ENCODE measurements at regions not wholly inside any gene's neighbourhood (a gene's known extent, or its start where the extent isn't known, plus 50 kb on each side); places are given as distances from the start of the nearest gene placed in this dataset.
A peak's percentile ranks its signal among the peaks of the same experiment; 100 is the strongest.

DNA sequence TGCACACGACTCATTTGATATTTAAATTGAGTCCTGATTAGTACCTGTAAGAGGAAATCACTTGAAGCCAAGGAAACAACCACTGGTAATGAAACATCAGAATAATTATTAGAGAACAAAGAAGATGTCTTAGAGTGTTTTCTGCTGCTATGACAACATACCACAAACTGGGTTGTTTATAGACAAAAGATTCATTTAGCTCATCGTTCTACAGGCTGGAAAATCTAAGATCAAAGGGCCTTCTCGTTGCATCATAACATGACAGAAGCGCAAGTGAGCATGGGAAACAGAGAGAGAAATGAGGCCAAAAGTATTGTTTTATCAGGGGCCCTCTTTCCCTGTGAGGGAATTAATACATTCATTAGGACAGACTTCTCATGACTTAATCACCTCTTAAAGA is 1024.0 kb upstream of the PCDH9 start:
- DNase-seq = no peak

DNA sequence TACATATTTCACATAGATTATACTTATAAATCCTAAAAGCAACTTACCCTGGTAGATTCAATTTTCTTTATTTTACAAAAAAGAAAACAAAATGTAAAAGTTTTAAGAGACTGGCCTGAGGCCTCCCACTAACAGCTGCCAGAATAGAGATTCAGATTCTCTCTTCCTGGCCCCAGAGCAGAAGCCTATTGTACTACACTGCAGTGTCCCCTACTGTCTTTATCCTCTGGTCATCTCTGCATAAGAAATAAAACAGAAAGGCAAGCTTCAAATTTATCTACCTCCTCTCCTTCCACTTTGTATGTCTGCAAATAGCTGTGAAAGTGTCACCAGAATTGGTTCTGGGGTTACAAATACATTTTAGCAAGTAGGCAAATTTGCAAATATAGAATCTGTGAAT is 1004.1 kb upstream of the PCDH9 start:
- DNase-seq = peak; percentile 8

DNA sequence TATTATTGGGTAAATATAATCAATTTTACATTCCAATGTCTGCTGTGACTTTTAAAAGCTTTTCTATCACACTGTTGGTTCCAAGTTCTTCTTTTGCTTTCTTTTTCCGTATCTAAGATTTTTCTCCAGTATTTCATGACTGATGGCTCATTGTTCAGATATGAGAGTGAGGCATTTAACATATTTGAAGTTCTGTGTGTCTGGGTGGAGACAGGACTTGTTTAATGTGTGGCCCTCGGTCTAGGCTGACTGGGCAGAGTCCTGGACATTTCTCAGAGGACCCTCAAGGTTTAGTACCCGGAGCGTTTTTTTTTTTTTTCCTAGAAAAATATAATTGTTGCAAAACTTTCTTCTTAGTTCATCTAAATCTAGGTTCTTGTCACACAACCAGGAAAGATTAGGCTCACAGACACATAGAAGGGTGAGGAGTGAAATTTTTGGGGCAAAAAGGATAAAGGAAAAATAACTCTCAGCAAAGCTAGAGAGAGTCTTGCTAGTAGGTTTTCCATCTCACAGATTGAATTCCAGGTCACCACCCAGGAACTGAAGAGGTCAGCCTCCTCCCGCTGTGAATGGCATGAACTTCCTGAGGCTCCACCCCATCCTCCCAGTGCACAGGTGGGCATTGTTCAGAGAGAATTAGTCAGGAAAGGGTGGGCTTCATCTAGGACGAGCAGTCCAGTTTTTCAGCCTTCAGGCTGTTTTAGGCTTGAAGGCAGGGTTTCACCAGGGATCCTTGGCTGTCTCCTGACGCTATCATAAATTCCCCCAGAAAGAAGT is 1002.4 kb upstream of the PCDH9 start:
- peak; percentile 5 for DNase-seq

DNA sequence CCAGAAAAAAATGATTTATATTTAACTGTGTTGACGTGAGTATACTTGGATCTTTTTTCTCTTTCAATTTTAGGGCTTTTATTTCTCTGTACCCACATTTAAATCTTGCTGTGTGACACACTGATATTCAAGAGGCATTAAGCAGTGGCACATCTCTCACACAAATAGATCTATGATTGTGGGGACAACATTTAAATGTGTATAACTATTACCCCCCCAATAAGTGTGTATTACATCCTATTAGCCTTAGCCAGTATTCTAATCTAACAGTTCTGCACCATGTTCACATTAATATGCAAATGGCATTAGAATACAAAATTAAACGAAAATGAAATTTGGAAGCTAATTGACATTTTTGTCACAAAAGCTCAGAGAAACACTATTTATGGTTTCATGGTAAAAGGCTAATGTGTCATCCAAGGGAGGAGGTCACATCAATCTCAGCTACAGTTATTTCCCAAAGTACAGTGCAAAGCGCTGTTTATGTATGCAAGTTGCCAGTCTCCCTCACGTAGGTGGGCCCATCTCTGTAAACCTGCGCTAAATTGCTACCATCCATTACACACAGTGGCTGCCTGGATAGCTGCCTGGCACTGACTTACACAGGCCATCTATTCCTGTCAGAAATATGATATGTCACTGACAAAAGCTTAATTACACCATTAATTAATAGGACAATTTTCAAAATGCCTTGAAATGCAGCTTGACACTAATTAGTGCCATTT is 984.7 kb upstream of the PCDH9 start:
- DNase-seq = no peak

DNA sequence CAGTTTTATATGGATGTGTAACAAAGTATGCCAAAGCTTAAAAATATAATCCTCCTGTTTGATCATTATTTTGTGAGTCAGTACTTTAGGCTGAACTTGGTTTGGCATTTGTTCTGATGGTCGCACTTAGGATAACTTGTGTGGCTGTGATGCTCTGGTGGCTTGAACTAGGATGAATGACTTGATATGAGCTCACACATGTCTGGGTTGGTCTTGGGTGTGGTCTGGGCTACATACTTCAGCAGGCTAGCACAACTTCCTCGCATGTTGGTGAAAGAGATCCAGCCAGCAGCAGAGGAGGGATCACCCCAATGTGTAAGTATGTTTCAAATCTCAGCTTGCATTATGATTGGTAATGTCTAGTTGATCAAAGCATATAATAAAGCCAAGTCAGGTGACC is 969.1 kb upstream of the PCDH9 start:
- no peak for DNase-seq

DNA sequence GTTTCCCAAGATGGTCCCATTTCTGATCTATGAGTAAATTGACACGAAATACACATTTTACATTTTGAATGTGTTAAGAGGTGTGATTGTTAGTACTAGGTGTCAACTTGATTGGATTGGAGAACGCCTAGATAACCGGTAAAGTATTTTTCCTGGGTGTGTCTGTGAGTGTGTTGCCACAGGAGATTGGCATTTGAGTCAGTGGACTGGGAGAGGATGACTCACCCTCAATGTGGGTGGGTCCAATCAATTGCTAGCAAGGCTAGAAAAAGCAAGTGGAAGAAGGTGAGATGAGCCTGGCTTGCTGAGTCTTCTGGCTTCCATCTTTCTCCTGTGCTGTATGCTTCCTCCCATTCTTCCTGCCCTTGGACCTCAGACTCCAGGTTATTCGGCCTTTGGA is 960.7 kb upstream of the PCDH9 start:
- peak; percentile 8 for DNase-seq

DNA sequence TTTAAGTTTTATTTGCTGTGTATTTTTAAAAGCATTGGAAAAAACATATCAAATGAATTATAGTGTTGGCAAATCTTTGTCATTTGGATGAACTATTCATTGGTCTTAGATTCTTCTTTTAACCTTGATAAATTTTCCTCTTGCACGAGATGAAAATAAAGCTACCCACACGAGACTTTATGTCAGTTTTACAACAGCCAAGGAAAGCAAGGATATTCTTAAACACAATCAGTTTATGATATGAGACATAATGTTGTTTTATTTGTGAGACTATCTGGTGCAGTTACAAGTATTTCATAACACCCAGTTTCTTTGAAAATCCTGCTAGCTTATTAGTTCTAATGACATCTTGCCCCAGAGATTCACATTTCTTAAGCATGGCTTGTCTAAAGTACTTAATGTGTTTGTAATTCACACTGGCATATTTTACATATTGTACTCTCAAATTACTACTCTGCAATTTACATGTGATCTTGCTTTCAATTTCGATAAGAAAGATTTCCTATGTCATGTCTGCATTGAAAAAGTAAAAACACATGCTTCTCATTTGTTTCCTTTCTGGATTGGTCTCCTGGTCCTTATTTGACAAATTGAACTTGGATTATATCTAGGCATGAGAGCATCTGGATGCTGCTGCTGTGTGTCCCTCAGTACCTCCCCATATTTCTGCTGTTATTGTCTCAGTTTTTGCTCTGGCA is 955.5 kb upstream of the PCDH9 start:
- DNase-seq = peak; percentile 7

DNA sequence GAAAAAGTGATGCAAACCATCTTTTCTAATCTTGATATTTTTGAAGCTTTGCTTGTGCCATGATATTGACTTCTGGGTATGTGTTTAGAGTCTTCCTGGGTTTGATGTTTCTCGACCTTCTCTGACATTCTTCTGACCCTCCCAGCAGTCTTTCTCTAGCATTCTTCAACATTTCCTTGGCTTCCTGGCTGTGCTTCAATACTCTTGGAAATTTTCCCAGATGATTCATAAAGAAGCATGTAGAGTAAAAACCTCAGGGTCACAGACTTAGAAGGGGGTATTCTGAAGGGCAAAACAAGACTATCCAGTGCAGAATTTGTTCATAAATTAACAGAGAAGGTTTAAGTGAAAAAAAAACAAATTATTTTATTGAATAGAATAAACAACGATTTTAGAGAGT is 946.3 kb upstream of the PCDH9 start:
- DNase-seq = peak; percentile 81

DNA sequence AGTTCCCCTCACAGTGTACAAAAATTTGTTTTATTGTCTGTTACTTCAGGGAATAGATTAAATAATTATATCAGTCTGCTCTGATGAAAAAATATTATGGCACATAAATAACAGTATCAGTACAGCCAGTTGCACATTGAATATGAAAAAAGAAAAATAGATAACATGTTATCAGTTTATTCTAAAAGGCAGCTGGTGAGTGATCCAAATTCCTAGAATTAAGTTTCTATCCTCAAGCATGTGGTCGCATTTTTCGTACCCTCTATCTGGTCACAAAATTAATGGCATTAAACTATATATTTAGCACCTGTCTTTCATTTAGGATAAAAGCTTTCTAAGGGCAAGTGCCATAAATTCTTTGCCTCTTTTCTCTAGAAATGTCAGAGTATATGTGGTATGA is 944.8 kb upstream of the PCDH9 start:
- DNase-seq = no peak

DNA sequence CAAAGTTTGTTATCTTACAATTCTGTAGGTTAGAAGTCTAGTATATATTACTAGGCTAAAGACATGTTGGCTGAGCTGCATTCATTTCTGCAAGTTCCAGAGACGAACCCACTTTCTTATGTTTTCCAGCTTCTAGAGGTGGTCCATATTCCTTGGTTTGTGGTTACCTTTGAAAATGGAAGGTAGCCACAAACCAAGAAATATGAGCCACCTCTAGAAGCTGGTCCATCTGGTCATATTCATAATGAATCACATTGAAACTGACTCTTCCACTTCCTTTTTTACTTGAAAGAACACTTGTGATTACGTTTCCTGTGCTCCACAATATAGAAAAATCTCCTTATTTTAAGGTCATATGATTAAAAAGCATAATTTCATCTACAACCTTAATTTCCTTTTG is 943.0 kb upstream of the PCDH9 start:
- peak; percentile 7 for DNase-seq

DNA sequence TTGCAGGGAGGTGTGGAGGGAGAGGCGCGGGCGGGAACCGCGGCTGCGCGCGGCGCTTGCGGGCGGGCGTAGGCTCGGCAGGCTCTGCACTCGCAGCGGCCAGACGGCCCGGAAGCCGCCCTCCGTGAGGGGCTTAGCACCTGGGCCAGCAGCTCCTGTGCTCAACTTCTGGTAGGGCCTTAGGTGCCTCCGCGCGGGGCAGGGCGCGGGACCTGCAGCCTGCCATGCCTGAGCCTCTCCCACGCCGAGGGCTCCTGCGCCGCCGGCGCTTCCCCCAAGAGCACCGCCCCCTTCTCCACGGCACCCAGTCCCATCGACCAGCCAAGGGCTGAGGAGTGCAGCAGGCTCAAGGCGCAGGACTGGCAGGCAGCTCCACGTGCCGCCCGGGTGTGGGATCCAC is 940.8 kb upstream of the PCDH9 start:
- DNase-seq = no peak

DNA sequence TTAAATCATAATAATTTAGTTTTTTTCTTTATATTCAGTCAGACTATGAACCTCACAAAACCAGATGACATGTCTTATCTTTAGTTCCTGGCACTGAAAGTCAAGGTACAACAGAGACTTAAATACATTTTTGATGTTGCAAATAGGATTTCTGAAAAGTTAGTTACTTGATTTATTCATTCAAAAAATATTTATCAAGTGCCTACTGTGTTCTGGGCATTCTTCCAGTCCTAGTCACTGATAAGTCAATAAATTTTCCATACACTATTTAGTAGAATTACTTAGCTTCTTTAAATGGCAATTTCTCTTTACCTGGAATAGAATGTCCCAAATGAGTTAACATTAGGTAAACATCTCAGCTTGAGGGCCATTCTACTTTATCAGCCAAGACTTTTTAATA is 938.3 kb upstream of the PCDH9 start:
- DNase-seq = no peak

DNA sequence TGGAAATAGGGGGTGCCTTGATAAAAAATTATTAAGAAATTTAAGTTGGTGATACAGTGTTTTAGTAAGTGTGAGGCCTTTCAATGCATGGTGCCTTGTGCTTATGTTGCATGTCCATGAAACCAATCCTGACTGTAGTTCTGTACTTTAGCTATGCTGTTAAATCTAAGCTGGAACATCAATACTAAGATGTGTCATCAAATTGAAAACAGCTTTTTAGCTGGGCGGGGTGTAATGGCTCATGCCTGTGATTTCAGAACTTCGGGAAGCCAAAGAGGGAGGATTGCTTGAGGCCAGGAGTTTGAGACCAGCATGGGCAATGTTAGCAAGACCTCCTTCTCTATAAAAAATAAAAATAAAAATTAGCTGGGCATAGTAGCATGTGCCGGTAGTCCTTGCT is 930.3 kb upstream of the PCDH9 start:
- peak; percentile 25 for DNase-seq

DNA sequence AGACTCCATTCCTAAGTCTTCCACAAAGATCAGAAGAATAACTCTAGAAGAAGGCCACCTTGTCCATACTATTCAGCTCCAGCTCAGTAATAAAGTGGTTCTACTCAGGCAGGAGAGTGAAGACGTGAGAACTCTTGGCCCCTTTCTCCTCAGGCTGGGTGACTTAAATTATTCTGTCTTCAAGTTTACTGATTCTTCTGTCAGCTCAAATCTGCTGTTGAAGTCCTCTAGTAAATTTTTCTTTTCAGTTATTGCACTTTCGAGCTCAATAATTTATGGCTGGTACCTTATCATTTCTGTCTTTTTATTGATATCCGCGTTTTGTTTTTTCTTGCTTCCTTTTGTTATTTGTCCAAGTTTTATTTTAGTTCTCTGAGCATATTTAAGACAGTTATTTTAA is 922.3 kb upstream of the PCDH9 start:
- DNase-seq = no peak

DNA sequence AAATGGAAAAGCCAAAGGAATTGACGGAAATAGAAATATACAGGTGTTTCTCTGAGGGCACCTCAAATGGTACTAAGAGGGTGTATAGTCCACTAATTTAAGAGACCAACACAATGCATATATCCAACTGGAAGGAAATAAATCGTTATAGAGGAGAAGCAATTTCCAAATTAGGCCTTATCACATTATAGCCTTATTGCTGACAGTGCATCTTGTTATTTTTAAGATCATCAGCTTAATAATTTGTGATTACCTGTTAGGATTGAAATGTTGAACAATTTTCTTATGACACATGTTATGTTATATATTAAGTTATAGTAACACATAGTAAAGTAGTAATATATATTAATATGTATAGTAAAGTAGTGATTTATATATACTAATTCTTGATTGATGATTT is 915.7 kb upstream of the PCDH9 start:
- no peak for DNase-seq

DNA sequence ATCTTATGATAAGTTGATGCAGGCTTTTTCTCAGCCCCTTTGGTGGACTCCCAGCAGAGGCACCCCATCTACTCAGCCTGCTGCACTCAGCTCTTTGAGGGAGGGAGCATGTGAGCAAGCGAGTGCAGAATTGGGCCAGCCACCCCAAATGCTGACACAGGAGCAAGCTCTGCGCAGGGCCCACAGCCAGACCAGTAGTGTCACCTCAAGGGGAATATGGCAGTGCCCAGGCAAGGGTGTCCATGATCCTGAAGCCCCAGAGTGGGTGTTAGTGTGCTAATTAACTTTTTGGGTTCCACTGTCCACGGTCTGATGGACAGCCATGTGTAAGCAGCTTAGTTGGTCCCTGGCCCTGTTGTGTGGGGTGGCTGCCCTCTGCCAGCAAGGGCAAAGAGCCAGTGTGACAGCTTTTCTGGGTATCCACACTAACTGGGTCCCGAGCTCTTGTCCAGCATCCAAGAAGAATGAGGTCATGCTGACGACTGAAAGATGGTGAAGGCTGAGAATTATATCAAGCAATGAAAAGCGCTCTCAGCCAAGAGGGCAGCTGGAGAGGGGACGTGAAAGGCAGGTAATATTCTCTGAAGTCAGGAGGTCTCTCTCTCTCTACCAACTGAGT is 898.3 kb upstream of the PCDH9 start:
- DNase-seq = no peak

DNA sequence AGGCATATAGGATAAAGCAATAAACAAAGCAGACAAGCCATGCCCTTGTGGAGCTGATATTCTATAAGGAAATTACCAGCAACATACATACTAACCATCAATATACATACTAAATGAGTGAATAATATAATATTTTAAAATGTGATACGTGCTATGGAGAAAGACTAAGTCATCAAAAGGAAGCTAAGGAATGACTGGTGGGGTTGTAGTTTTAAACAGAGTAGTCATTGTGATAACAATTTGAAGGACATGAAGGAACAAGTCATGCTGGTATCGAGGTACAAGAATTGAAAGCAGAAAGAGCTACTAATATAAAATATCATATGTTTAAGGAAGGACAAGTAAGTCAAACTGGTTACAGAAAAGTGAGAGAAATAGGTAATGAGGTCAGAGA is 894.9 kb upstream of the PCDH9 start:
- DNase-seq = no peak

DNA sequence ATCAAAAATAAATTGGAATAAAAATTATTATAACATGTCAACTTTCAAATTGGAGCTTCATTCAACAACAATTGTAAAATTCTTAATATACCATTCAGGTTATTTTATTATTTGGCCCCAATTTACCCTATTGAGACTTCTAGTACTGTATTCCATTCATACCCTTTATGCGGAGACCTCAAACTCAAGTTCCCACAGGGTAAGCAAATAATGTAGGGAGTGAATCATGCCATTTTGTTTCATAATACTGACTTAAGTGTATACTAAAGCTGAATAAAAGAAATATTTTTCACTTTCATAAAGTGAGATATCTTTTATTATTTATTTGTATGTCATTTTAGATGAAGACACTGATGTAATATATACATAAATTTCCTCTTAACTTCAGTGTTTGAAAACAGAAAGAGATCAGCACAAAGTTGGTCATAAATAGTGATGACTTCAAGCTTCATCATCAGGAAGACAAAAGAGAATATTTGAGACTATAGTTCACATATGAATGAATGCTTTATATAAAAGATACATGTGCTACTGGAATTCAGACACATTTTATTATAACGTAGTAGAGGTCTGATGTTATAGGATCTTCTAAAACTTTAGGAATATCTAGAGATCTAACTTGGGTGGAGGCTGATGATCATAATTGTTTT is 894.4 kb upstream of the PCDH9 start:
- DNase-seq = no peak

DNA sequence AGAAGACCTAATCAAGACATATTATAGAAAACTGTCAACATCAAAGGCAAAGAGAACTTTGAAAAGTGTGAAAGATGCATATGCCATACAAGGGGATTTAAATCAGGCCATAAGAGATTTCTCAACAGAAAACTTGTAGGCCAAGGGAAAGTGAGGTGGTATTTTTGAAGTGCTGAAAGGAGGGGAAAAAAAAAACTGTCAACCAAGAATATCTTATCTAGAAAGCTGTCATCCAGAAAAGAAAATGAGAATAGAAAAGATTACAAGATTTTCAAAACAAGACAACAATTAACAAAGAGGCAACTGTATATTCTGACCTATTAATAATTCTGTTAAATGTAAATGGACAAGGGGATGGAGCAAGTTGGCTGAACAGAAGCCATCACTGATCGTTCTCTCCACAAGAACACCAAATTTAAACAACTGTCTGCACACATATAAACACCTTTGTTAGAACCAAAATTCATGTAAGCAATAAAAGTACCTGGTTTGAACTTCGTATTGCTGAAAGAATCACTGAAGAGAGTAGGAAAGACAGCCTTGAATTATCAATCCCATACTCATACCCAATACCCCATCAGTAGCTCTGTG is 880.1 kb upstream of the PCDH9 start:
- DNase-seq = no peak

DNA sequence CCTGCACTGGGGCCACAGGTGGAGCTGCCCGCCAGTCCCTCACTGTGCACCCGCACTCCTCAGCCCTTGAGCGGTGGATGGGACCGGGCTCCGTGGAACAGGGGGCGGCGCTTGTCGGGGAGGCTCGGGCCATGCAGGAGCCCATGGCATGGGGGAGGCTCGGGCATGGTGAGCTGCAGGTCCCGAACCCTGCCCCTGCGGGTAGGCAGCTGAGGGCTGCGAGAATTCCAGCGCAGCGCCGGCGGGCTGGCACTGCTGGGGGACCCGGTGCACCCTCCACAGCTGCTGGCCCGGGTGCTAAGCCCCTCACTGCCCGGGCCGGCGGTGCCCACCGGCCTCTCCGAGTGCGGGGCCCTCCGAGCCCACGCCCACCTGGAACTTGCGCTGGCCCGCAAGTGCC is 877.5 kb upstream of the PCDH9 start:
- DNase-seq = no peak

DNA sequence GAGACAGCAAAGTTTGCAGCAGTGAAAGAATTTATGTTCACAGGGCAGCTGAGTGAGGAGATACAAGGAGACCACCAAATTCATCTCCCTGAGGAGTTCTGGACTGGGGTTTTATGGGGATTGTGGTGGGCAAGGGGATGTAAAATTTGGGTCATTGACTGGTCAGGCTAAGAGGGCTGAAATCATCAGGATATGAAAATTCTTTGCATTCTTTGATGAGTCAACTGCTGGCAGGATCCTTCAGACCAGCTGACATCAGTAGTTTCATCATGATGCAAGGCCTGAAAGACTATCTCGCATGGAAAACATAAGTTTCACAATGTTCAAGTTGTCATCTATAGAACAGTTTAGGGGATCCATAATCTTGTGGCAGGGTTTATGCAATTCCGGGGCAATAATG is 869.5 kb upstream of the PCDH9 start:
- peak; percentile 36 for DNase-seq

DNA sequence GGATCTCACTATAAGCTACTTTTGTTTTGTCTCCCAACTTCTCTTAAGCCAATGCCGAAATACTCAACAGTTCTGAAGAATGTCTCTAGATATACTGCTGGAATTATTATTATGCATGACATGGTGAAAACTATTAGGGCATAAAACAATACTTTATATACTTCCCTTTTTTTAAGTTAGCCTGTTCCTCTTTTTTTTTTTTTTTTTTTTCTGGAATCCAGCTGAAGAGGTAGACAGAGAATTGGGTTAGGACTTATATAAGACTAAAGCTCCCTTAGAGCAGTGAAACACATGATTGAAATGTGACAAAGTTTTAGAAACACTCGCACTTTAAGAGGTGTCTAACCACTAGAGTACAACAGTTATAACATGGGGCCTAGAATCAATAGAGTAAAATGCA is 850.9 kb upstream of the PCDH9 start:
- no peak for DNase-seq

DNA sequence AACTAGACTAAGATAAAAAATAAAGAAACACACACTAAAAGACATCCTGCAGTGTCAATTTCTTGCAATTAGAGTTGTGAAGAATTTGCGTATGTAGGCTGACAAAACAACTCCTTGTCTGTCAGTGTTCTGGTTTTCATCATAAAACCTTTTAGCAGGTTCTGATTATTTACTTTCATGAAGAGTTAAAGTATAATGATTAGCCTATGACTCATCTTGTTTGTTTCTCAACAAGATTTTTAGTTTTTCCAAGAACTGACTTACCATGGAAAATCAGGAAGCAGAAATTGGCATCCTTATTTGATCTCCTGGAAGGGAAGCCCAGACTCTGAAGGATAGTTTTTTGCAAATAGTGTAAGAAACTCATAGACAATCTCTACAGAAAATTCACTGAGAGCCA is 848.7 kb upstream of the PCDH9 start:
- no peak for DNase-seq

Data from fibroblast of skin of right quadriceps (primary cell).